ENCODE measurements at regions not wholly inside any gene's neighbourhood (a gene's known extent, or its start where the extent isn't known, plus 50 kb on each side); places are given as distances from the start of the nearest gene placed in this dataset.

GRCh38 chr6:93786474-93787330 is 367.3 kb upstream of the EPHA7 start:
- H3K4me2 ChIP-seq (ENCODE audit: low read length): peak overlapping the region; percentile 33
- H4K20me1 ChIP-seq (ENCODE audit: insufficient read depth): no peaks in the 10 kb centered on the region
- H3K4me3 ChIP-seq (ENCODE audit: low read length): peak overlapping the region; percentile 49
- no peaks in the 10 kb centered on the region for H3K36me3 ChIP-seq (ENCODE audit: insufficient read depth, low read length)
- H2AFZ ChIP-seq (ENCODE audit: low read depth, low read length): peak overlapping the region; percentile 2
- H3K9me2 ChIP-seq (ENCODE audit: insufficient read depth, low read length): no peaks in the 10 kb centered on the region
- no peaks in the 10 kb centered on the region for H3F3A ChIP-seq (ENCODE audit: insufficient read depth, low read length, poor library complexity, severe bottlenecking)
- H3K79me2 ChIP-seq (replicated peaks; ENCODE audit: insufficient read depth, low read length): no peaks in the 10 kb centered on the region
- peak overlapping the region; percentile 78 for H3K27ac ChIP-seq (ENCODE audit: low read length)
- H3K9ac ChIP-seq (ENCODE audit: low read length): peak overlapping the region; percentile 29
- no peaks in the 10 kb centered on the region for H3K9me3 ChIP-seq (ENCODE audit: low read length)
- TF ChIP-seq SMC3 (conservative IDR thresholded peaks at IDR 0.05; ENCODE audit: poor library complexity): peak; percentile 20
- no peak for TF ChIP-seq CTCF (IDR thresholded peaks at IDR 0.05; ENCODE audit: poor library complexity, severe bottlenecking)
- TF ChIP-seq RAD21 (conservative IDR thresholded peaks at IDR 0.05): peak; percentile 32
- TF ChIP-seq REST (IDR thresholded peaks at IDR 0.05; ENCODE audit: borderline replicate concordance): peak; percentile 81
- TF ChIP-seq TAF1 (IDR thresholded peaks at IDR 0.05; ENCODE audit: low read depth): no peak
- TF ChIP-seq MXI1 (conservative IDR thresholded peaks at IDR 0.05; ENCODE audit: poor library complexity, severe bottlenecking): no peak
- peak; percentile 54 for TF ChIP-seq POLR2AphosphoS5 (IDR thresholded peaks at IDR 0.05)
- TF ChIP-seq EP300 (conservative IDR thresholded peaks at IDR 0.05; ENCODE audit: poor library complexity, severe bottlenecking): peak; percentile 61
- TF ChIP-seq EZH2 (IDR thresholded peaks at IDR 0.05; ENCODE audit: borderline replicate concordance, insufficient read depth, low read length, poor library complexity, severe bottlenecking): no peak
- no peaks in the 10 kb centered on the region for H3K27me3 ChIP-seq (ENCODE audit: insufficient read depth, low read depth, low read length)

GRCh38 chr6:93785694-93786030 is 366.3 kb upstream of the EPHA7 start:
- peak overlapping the region; percentile 78 for H3K27ac ChIP-seq (ENCODE audit: low read length)
- no peaks in the 10 kb centered on the region for H3K9me3 ChIP-seq (ENCODE audit: low read length)
- no peak overlapping the region for H3K4me3 ChIP-seq (ENCODE audit: low read length)
- H3K36me3 ChIP-seq (ENCODE audit: insufficient read depth, low read length): no peaks in the 10 kb centered on the region
- no peaks in the 10 kb centered on the region for H3F3A ChIP-seq (ENCODE audit: insufficient read depth, low read length, poor library complexity, severe bottlenecking)
- no peaks in the 10 kb centered on the region for H3K27me3 ChIP-seq (ENCODE audit: insufficient read depth, low read depth, low read length)
- no peaks in the 10 kb centered on the region for H3K9me2 ChIP-seq (ENCODE audit: insufficient read depth, low read length)
- H2AFZ ChIP-seq (ENCODE audit: low read depth, low read length): no peak overlapping the region
- H3K9ac ChIP-seq (ENCODE audit: low read length): no peak overlapping the region
- no peaks in the 10 kb centered on the region for H3K79me2 ChIP-seq (replicated peaks; ENCODE audit: insufficient read depth, low read length)
- TF ChIP-seq SMC3 (conservative IDR thresholded peaks at IDR 0.05; ENCODE audit: poor library complexity) (no peak), TAF1 (IDR thresholded peaks at IDR 0.05; ENCODE audit: low read depth) (no peak), REST (IDR thresholded peaks at IDR 0.05; ENCODE audit: borderline replicate concordance) (no peak), POLR2AphosphoS5 (IDR thresholded peaks at IDR 0.05) (no peak), CTCF (IDR thresholded peaks at IDR 0.05; ENCODE audit: poor library complexity, severe bottlenecking) (no peak), EZH2 (IDR thresholded peaks at IDR 0.05; ENCODE audit: borderline replicate concordance, insufficient read depth, low read length, poor library complexity, severe bottlenecking) (no peak), MXI1 (conservative IDR thresholded peaks at IDR 0.05; ENCODE audit: poor library complexity, severe bottlenecking) (no peak), EP300 (conservative IDR thresholded peaks at IDR 0.05; ENCODE audit: poor library complexity, severe bottlenecking) (no peak), RAD21 (conservative IDR thresholded peaks at IDR 0.05) (no peak)
- H4K20me1 ChIP-seq (ENCODE audit: insufficient read depth): no peaks in the 10 kb centered on the region
- H3K4me2 ChIP-seq (ENCODE audit: low read length): no peak overlapping the region

All from neural cell (in vitro differentiated cells).